Upper lobe of left lung (tissue), 4 donors: ENCODE measurements at regions not wholly inside any gene's neighbourhood (a gene's known extent, or its start where the extent isn't known, plus 50 kb on each side); places are given as distances from the start of the nearest gene placed in this dataset.

Source experiments
- CTCF ChIP-seq, 6 experiments: fragments of 450-650 bp in 4 of 6; fragments of 200-600 bp in 2 of 6; sonication (generic) in 2 of 6; IDR thresholded peaks; one replicate each; pipeline ENCODE4 v1.5.1; 2016 to 2019; ENCODE audit warnings: antibody characterized with exemption in 6 of 6
- EP300 ChIP-seq, 4 donors: sonication (generic); formaldehyde crosslinking; IDR thresholded peaks; one replicate each; pipeline ENCODE4 v1.5.1; 2017; ENCODE audit warnings: antibody characterized with exemption in 4 of 4, control low read depth in 2 of 4

GRCh38 chr2:45169339-45170190 lies 160.3 kb upstream of the SIX2 start:
- TF ChIP-seq CTCF (IDR thresholded peaks at IDR 0.05) = no peak
- no peak for TF ChIP-seq EP300 (IDR thresholded peaks at IDR 0.05)
